HT1080 (cell line): ENCODE measurements at regions not wholly inside any gene's neighbourhood (a gene's known extent, or its start where the extent isn't known, plus 50 kb on each side); places are given as distances from the start of the nearest gene placed in this dataset.
A peak's percentile ranks its signal among the peaks of the same experiment; 100 is the strongest.
"Not testable (repeated sequence)": the region's sequence is repeated elsewhere in the genome, so short reads cannot be mapped to it uniquely, and the experiment has no call there.

ENCODE experiments used
- DNase-seq: peaks from one replicate; pipeline ENCODE4 v3.0.0-alpha.2; 2015; ENCODE audit warnings: low read depth

- DNase-seq: peak; percentile 75
Measured at GRCh38 chr9:78713614-78714405, 416.9 kb downstream of the PSAT1 start.

GRCh38 chr9:78714576-78714975 lies 417.7 kb downstream of the PSAT1 start:
- no peak for DNase-seq

GRCh38 chr9:78719029-78719428 lies 422.1 kb downstream of the PSAT1 start:
- not testable (repeated sequence) for DNase-seq

- DNase-seq: no peak
Measured at GRCh38 chr9:78724896-78725295, 428.0 kb downstream of the PSAT1 start.

GRCh38 chr9:78725503-78725902 lies 428.6 kb downstream of the PSAT1 start:
- DNase-seq: no peak

GRCh38 chr9:78745331-78745730 lies 448.4 kb downstream of the PSAT1 start:
- no peak for DNase-seq

GRCh38 chr9:78746010-78746409 lies 449.1 kb downstream of the PSAT1 start:
- DNase-seq: no peak

- no peak for DNase-seq
Measured at GRCh38 chr9:78753039-78753438, 456.1 kb downstream of the PSAT1 start.

GRCh38 chr9:78756813-78757510 lies 460.0 kb downstream of the PSAT1 start:
- DNase-seq: no peak

- DNase-seq: no peak
Measured at GRCh38 chr9:78763424-78763823, 466.5 kb downstream of the PSAT1 start.

GRCh38 chr9:78765861-78766260 lies 468.9 kb downstream of the PSAT1 start:
- no peak for DNase-seq

GRCh38 chr9:78767490-78767889 lies 470.6 kb downstream of the PSAT1 start:
- no peak for DNase-seq

- peak; percentile 10 for DNase-seq
Measured at GRCh38 chr9:78769690-78770089, 472.8 kb downstream of the PSAT1 start.

GRCh38 chr9:78775211-78775610 lies 478.3 kb downstream of the PSAT1 start:
- no peak for DNase-seq

- DNase-seq: no peak
Measured at GRCh38 chr9:78775696-78776295, 478.9 kb downstream of the PSAT1 start.

GRCh38 chr9:78777747-78778146 lies 480.8 kb downstream of the PSAT1 start:
- DNase-seq: no peak

GRCh38 chr9:78778318-78778717 lies 481.4 kb downstream of the PSAT1 start:
- DNase-seq: no peak

- DNase-seq: no peak
Measured at GRCh38 chr9:78778861-78779374, 482.0 kb downstream of the PSAT1 start.

- DNase-seq: peak; percentile 39
Measured at GRCh38 chr9:78781681-78782080, 484.8 kb downstream of the PSAT1 start.

GRCh38 chr9:78782234-78782633 lies 485.3 kb downstream of the PSAT1 start:
- DNase-seq: no peak

- DNase-seq: no peak
Measured at GRCh38 chr9:78782858-78783257, 485.9 kb downstream of the PSAT1 start.

- DNase-seq: peak; percentile 4
Measured at GRCh38 chr9:78783743-78784142, 486.8 kb downstream of the PSAT1 start.
